ENCODE measurements at regions not wholly inside any gene's neighbourhood (a gene's known extent, or its start where the extent isn't known, plus 50 kb on each side); places are given as distances from the start of the nearest gene placed in this dataset.
"Not testable (repeated sequence)": the region's sequence is repeated elsewhere in the genome, so short reads cannot be mapped to it uniquely, and the experiment has no call there.

DNA sequence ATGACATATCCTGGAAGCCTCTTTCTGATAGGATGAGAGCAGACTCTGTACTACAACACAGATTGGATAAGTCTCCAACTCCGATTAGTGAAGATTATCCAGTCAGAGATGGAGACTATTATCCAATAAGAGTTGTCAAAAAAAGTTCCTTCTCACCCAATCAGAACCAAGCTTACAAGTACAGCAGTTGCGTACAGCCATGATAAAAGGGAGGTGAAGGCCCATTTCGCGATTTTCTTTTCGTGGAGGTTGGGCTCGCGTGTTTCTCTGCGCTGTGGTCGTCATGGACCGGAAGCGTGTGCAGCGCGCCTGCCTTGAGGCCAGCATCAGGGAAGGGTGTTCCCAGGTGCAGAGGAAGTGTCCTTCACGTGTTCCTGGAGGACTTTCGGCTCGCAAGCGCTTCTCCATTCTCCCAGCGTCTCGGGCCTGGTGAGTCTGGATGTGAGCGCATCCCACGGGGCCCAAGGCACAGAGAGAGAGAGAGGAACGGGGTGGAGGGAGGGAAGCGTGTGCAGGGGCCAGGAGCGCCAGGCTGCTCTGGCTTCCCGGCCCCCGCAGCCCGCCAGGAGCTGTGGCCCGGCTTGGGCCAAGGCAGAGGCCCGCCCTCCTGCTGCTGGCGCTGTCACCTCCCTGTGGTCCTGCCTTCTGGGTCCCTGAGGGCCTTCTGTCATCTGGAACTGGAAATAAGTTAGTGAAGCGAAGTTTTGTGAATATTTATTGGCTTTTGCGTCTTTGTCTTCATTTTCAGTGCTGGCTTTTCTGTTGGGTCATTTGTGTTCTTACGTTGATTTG lies 53.9 kb downstream of the CDRT15L2 start:
- DNase-seq (ENCODE audit: low spot score); ATAC-seq: not testable (repeated sequence)

DNA sequence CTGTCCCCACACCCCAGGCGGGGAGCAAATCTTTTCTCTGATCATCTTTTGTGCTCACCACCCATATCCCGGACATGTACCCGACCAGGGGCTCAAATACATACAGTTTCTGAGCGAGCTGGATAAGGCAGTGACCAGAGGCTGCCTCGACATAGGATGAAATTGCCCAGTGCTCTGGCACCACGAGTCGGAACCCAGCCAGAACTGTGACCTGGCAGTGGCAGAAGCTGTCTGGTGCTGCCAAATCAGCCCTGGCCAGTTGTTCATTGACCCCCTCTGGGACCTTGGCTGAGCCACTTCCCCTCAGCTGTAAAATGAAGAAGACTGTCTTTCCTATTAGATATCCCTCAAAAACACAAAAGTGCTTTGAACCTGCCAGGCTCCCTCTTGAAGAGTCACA lies 60.6 kb downstream of the CDRT15L2 start:
- DNase-seq (ENCODE audit: low spot score) (peak; percentile 62), ATAC-seq (peak; percentile 88)

DNA sequence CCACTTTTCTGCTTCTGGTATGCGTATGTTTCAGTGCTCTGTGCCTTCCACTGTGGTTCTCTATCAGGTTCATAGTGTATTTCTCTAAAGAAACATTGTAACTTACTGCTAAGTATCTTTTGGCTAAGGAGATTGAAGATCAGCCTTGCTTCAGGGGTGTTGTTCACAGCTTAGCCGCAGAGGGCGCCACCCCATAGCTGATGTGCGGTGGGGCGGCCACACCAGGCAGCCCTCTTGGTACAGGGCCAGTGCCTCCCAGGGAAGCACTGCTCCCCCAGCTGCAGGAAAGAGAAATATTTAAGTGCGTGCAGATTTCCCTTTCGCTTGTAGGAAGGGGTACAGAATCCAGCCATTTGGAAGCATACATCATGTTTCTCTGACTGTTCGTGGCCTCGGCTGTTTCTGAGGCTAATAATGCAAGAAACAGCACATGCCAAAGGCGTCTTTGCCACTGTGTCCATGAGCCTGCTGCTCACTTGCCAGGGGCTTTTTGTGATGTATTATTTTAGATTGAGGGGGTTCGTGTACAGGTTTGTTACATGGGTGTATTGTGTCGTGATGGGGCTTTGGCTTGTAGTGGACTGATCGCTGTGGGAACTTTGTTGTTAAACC lies 67.2 kb downstream of the CDRT15L2 start:
- peak; percentile 96 for ATAC-seq

DNA sequence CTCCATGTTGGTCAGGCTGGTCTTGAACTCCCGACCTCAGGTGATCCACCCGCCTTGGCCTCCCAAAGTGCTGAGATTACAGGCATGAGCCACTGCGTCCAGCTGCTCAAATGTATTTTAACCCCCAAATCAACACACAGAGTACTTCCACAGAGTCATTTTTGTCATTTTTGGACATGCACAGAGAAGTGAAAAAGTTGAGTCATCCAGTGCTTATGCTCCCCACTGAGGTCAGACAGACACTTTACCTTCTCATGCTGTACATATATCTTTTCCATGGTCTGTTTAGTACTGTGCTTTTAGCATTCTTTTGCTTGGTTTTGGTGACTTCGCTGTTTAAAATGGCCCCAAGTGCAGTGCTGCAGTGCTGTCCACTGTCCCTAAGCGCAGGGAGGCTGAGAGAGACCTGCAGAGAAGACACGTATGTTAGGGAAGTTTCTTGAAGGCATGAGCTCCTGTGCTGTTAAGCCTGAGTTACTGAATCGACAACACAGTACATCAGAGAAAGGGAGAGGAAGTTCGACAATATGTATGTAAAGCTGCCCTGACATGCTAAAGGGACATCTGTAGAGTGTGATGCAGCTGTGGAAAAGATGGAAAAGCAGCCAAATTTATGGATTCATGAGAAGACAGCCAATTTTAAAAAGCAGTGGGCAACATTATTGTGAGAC lies 69.7 kb downstream of the CDRT15L2 start:
- DNase-seq (ENCODE audit: low spot score); ATAC-seq: not testable (repeated sequence)

More for the DNA sequence above, 67.2 kb downstream of the CDRT15L2 start:
- DNase-seq (ENCODE audit: low spot score): not testable (repeated sequence)

DNA sequence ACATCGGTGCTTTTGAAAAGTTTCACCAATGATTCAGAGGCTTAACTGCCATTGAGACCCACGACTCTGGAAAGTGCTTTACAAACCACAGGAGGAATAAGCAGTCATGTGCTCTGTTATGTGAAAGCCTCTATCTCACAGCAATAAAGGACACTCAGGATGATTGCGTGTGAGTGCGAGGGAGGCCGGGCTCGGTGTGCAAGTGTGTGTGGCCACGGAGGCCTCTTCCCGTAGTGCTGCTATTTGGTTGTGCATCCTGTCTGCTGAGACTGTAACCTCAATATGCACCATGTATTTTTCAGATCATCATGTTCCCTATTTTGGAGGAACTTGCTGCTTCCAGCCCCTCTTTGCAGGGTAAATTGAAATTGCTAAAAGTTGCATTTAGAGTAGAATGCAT lies 71.5 kb downstream of the CDRT15L2 start:
- DNase-seq (ENCODE audit: low spot score); ATAC-seq: not testable (repeated sequence)

DNA sequence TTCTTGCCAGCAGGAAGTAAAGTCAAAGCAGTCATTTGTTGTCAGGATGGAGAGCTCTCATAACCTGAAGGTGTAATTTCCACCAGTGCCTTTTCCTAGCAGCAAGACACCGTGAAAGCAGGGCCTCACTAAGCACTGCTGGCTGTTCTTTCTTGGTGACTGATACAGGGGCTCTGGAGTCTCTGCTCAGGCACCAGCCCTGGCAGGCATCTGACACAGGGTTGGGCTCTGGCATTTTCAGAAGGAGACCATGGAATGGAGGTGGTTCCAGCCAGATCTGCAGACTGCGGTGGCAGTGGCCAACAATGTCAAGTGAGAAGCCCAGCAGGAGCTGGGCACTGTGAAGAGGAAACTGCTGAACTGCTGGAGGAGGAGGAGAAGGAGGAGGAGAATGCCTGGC lies 72.2 kb downstream of the CDRT15L2 start:
- not testable (repeated sequence) for ATAC-seq; DNase-seq (ENCODE audit: low spot score)

DNA sequence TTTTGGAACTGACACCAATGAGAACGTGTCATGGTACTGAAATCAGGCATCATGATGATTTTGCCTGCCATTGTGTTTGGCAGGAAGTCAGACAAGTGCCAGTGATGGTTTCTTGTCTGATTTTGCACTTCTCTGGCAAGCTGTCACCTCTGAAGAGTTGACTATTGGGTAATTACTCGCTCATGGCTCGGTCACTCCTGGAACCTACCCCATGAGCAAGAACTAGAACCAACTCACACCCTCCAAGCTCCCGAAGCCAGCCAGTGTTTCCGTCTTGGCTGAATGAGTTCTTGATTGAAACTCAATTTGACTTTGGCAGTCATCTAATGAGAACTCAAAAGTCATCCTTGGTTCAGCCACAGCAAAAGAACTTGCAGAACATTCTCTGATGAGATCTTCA lies 73.9 kb downstream of the CDRT15L2 start:
- ATAC-seq; DNase-seq (ENCODE audit: low spot score): not testable (repeated sequence)

DNA sequence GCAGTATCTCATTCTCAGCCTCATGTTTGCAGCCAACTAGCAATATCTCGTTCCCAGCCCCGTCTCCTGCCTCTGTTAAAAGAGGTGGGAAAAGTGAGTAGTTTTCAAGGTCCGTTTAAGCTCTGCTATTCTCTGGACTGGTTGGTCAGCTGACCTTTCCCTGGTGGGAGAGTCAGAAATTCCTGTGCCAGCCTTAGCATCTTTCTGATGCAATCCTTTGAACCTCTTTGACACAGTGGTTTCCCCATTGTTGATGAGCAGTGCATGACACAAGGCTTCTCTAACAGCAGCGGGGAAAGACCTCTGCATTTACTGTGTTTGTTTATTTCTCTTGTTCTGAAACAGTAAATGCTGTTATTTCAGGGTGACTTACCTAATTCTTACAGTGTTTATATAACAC lies 74.6 kb downstream of the CDRT15L2 start:
- ATAC-seq: not testable (repeated sequence)

DNA sequence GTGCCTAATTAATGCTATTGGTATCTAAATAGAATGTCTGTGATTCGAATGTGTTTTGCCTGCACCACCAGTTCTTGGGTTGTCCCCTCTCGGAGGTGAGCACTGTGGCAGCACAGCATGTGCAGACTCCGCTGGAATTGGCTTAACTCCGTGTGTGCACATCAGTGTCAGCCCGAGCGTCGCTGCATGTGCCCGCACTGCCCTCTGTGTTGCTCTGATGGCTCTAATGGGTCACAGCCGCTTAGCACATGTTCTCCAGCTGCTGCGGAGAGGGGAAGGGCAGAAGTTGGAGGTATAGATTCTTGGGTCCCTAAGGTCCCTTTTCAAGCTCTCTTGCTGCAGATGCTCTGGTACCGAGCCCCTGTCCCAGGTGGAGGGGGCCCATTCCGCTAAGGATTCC lies 75.1 kb downstream of the CDRT15L2 start:
- ATAC-seq; DNase-seq (ENCODE audit: low spot score): not testable (repeated sequence)

More for the DNA sequence above, 74.6 kb downstream of the CDRT15L2 start:
- DNase-seq (ENCODE audit: low spot score): not testable (repeated sequence)

DNA sequence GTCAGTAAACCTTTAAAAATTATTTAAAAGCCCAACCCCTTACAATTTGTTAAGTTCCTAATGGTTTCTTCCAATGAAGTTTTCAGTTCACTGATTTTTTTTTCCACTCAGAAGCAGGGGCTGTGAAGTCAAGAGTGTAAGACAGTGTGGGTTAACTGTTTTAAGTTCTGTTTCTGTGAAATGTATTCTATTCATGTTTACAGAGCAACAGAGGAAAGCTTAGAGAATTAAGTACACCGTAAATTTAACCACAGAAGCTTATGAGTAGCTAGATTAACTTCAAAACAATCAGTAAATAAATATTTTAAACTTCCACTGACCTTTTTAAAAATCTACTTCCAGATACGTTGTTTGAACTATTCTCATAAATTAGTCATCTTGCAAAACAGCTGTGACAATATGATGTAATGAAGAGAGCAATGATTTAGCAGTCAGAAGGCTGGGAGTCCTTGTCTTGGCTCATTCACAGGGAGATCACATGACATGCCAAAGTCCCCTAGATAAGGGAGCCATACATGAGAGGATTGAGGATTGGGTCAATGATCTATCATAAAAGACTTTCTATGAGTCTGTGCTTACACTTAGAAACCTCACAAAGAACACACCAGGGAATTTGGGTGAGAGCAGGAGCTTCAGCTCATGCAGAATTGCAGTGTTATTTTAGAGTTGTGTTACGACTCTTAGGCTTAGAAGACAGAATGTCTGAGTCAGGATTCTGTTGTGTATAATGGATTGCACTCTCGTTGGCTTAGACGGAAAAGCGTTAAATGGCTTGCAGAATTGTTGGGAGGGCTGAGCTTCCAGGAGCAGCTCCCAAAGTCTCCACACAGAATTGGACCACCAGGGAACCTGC lies 85.8 kb downstream of the CDRT15L2 start:
- not testable (repeated sequence) for DNase-seq (ENCODE audit: low spot score)
- ATAC-seq: peak; percentile 97

DNA sequence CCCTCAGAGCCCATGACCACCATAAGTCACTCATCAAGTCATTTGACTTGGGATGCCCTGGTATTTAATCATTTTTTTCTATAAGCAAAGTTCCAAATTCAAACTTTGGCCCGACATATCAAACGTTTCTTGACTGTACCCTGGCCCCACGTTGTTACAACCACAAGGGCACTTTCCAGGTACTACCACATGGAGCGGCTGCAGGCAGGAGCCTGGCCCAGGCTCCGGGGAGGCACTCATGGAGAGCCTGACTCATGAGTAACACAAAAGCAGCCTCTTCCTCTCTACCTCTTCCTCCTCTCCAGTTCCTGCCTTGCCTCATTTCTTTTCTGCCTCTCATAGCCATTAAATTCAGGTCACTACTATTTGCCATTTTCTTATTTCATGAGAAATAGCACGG lies 87.2 kb downstream of the CDRT15L2 start:
- not testable (repeated sequence) for ATAC-seq; DNase-seq (ENCODE audit: low spot score)

DNA sequence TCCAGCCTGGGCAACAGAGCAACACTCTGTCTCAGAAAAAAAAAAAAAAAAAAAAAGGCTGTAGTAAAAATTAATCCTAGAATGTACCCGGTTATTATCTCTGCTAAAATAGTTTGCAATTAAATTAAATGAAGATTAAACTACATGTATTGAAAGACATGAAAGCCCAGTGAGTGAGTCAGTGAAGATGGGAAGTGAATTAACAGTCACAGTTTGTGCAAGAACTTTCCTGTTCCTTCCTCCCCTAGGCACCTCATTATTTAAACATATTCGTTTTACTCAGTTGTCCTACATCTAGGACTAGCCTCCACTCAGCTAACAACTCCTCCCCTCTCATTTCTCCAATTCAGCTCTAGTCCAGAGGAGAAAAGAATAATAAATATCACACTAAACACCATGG lies 88.2 kb downstream of the CDRT15L2 start:
- not testable (repeated sequence) for DNase-seq (ENCODE audit: low spot score); ATAC-seq

DNA sequence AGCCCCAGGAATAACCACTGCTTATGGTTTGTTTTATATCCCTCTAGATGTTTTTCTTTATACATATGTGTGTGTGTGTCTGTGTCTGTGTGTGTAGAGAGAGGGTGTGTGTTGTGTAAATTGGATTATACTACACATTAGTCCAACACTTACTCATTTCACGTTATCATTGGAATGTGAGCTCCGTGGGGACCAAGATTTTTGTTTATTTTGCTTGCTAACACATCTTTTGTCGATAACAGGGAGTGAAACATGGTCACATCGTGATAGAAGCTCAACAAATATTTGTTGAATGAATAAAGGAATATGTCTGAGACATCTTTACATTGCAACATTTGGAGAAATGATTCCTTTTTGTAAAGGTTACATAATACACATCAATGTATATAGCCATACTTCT lies 88.8 kb downstream of the CDRT15L2 start:
- DNase-seq (ENCODE audit: low spot score); ATAC-seq: not testable (repeated sequence)

DNA sequence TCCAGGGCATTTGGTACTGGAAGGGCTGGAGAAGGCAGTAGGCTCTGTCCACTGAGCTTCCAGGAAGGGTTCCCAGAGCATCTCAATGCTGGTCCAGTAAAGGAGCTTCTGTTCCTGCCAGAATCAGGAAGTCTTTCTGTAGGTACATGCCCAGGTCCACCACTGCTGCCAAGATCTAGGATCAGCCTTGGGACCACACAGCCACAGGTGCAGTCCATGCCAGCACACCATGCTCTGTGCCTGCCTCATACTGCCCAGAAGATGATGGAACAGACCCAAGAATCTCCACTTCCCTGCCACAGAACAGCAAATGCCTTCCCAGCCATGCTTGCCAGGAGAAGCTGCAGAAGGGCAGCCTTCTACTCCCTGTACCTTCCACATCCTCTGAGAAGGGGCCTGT lies 89.3 kb downstream of the CDRT15L2 start:
- not testable (repeated sequence) for DNase-seq (ENCODE audit: low spot score); ATAC-seq

DNA sequence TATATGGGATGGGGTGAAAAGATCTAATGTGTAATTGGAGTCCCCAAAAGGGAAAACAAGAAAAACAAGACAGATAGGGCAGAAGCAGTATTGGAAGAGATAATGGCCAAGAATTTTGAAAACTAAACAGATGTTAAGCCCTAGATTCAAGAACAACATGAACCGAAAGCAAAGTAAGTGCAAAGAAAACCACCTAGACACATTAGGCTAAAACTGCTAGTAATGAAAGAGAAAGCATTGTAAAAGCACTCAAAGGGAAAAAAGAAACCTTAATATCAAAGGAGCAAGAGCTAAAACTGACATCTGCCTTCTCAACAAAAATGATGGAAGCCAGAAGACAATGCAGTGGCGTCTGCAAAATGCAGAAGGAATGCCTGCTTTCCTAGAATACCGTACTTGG lies 91.0 kb downstream of the CDRT15L2 start:
- DNase-seq (ENCODE audit: low spot score); ATAC-seq: not testable (repeated sequence)

DNA sequence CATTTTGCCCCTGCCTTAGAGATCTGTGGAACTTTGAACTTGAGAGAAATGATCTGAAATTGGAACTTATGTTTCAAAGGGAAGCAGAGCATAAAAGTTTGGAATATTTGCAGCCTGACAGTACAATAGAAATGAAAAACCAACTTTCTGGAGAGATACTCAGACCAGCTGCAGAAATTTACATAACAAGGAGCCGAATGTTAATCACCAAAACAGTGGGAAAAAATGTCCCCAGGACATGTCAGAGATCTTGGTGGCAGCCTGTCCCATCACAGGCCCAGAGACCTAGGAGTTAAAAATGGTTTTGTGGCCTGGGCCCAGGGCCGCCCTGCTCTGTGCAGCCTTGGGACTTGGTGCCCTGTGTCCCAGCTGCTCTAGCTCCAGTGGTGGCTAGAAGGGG lies 94.8 kb downstream of the CDRT15L2 start:
- not testable (repeated sequence) for DNase-seq (ENCODE audit: low spot score); ATAC-seq

DNA sequence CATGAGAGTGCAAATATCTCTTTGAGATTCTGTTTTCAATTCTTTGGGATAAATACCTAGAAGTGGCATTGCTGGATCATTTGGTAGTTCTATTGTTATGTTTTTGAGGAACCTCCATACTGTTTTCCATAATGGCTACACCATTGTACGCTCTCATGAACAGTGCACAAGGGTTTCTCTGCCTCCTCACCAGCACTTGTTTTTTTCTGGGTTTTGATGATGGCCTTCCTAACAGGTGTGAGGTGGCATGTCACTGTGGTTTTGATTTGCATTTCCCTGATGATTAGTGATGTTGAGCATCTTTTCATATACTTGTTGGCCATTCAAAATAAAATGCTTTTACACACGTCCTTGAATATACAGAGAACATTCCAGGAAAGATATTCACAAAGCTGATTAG lies 96.2 kb downstream of the CDRT15L2 start:
- not testable (repeated sequence) for ATAC-seq; DNase-seq (ENCODE audit: low spot score)

DNA sequence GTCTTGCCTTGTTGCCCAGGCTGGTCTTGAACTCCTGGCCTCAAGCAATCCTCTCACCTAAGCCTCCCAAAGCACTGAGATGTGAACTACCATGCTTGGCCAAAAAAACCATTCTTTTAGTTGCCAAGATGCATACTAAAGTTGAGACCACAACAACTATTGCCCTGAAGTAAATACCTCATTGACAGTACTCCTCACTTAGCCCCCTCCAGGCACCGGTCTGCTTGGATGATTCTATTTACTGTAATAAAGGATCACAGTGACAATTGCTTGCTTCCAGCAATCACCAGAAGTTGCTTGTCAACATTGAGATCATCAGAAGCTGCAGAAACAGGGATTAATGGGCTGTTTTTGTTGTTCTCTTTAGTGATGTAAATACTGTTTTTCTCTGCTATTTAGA lies 97.1 kb downstream of the CDRT15L2 start:
- not testable (repeated sequence) for ATAC-seq; DNase-seq (ENCODE audit: low spot score)

DNA sequence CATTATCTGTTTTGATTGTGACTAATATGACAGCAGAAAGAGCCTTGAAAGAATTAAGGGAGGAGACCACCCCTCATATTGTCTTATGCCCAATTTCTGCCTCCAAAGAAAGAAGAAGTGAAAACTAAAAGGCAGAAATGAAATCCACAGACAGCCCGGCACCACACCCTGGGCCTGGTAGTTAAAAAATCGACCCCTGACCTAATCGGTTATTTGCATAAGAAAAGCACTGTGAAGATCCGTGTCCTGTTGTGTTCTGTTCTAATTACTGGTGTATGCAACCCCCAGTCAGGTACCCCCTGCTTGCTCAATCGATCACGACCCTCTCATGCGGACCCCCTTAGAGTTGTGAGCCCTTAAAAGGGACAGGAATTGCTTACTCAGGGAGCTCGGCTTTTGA lies 97.9 kb downstream of the CDRT15L2 start:
- DNase-seq (ENCODE audit: low spot score); ATAC-seq: not testable (repeated sequence)

DNA sequence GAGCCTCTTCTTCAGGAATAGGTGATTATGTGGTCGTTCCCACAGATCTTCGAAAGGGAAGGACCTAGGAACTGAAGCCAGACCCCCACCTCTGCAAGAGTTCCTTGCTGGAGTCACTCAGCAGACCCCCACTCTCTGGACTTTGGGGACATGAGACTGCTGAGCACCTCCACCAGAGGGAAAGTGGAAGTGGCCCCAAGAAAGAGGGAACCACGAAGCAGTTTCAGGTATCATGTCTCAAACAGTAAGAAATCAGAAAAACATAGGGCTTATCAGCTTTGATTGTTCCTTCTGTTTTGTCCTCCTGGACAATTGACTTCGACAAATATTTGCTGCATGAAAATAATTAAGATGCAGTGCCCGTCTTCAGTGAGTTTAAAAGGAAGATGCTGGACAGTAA lies 98.9 kb downstream of the CDRT15L2 start:
- DNase-seq (ENCODE audit: low spot score); ATAC-seq: not testable (repeated sequence)
